ENCODE measurements at regions not wholly inside any gene's neighbourhood (a gene's known extent, or its start where the extent isn't known, plus 50 kb on each side); places are given as distances from the start of the nearest gene placed in this dataset.

DNA sequence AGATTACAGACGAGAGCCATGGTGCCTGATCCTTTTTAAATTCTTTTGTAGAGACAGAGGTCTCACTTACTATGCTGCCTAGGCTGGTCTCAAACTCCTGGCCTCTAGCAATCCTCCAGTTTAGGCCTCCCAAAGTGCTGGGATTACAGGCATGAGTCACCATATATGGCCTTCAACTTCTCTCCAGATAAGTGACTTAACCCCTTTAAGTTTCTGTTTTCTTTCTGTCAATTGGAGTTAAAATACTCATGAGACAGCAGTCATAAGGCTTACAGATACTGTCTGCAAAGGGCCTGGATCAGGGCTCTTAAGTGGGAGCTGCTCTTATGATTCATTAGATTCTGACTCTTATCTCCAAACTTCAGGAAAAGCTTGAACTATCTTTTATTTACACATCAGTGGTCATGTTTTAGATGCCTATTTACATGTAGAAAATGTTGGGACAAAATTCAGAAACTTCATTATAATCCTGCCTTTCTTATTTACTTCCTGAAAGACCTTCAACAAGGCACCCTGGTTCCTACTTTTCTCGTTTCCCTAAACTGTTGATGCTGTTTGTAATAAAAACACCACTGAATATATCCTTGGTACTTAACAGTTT, 271.5 kb upstream of the TBX3 start:
- POLR2A ChIA-PET (ENCODE audit: partially characterized antibody) = no interaction called here
- TF ChIP-seq YY1 (IDR thresholded peaks at IDR 0.05; ENCODE audit: low read depth, low read length) (no peak), TEAD4 (IDR thresholded peaks at IDR 0.05; ENCODE audit: low read depth, low read length) (no peak)

More for the DNA sequence above, 271.5 kb upstream of the TBX3 start:
- Histone ChIP-seq H2BK15ac (ENCODE audit: low read length) (no peak overlapping the region), H3K23me2 (ENCODE audit: low read depth, low read length) (no peaks in the 10 kb centered on the region), H4K91ac (replicated peaks; ENCODE audit: insufficient read length, low read length) (no peak overlapping the region), H2BK20ac (ENCODE audit: low read length) (no peak overlapping the region), H3K27me3 (replicated peaks in 1 of 4; ENCODE audit: control insufficient read depth in 3 of 4, extremely low read depth in 1 of 4, insufficient read depth in 3 of 4, low read length in 3 of 4) (no peaks in the 10 kb centered on the region), H3K23ac (ENCODE audit: insufficient read length) (no peak overlapping the region), H4K5ac (ENCODE audit: insufficient read length, low read depth, low read length) (no peak overlapping the region), H3K36me3 (ENCODE audit: control insufficient read depth in 2 of 4, insufficient read depth in 4 of 4, low read length in 3 of 4) (no peaks in the 10 kb centered on the region), H2BK12ac (ENCODE audit: low read depth, low read length) (no peak overlapping the region), H3K4me1 (replicated peaks in 1 of 4; ENCODE audit: control insufficient read depth in 3 of 4, insufficient read depth in 4 of 4, low read length in 3 of 4) (no peaks in the 10 kb centered on the region; a peak in 1 of 7 replicates), H3K9me3 (ENCODE audit: insufficient read depth in 2 of 2, low read depth in 1 of 2, low read length in 1 of 2) (no peaks in the 10 kb centered on the region), H3K79me1 (ENCODE audit: low read depth, low read length) (no peaks in the 10 kb centered on the region), H3K27ac (ENCODE audit: low read depth, low read length) (no peak overlapping the region), H3K9ac (replicated peaks in 1 of 4; ENCODE audit: extremely low read depth in 1 of 4, low read depth in 3 of 4, low read length in 3 of 4) (no peak overlapping the region), H4K8ac (ENCODE audit: extremely low read depth, insufficient read depth, low read length) (no peak overlapping the region), H4K20me1 (replicated peaks in 1 of 2; ENCODE audit: control insufficient read depth in 1 of 2, insufficient read depth in 2 of 2, low read length in 2 of 2) (no peaks in the 10 kb centered on the region), H2AFZ (ENCODE audit: low read length) (no peak overlapping the region), H3K4ac (replicated peaks; ENCODE audit: insufficient read length, low read depth, low read length) (no peak overlapping the region), H3K79me2 (ENCODE audit: control insufficient read depth in 1 of 2, insufficient read depth in 2 of 2, low read length in 2 of 2) (no peaks in the 10 kb centered on the region), H2BK5ac (ENCODE audit: low read depth, low read length) (no peak overlapping the region), H3K14ac (ENCODE audit: insufficient read length) (no peak overlapping the region), H2AK5ac (ENCODE audit: low read depth, low read length) (no peak overlapping the region), H2BK120ac (replicated peaks; ENCODE audit: low read depth, low read length) (no peak overlapping the region), H3K18ac (ENCODE audit: extremely low read depth, low read length) (no peak overlapping the region), H3K4me3 (ENCODE audit: extremely low read depth in 1 of 4, insufficient read depth in 2 of 4, low read depth in 3 of 4, low read length in 4 of 4) (no peak overlapping the region), H3K4me2 (ENCODE audit: insufficient read depth in 1 of 2, low read depth in 2 of 2, low read length in 2 of 2) (no peak overlapping the region), H3K56ac (replicated peaks; ENCODE audit: insufficient read length, low read depth, low read length) (no peak overlapping the region)
- 95% methylated on average over 2 of the region's 2 CpGs; no CpG with 5 or more reads in 1 of the 2 experiments for WGBS, 2 experiments (ENCODE audit: extremely low coverage in 1 of 2, insufficient coverage in 1 of 2, insufficient read length in 1 of 2, insufficient replicate concordance in 2 of 2, low coverage in 1 of 2, low lambda C conversion rate in 2 of 2, missing lambda C conversion rate in 1 of 2)
- no peak for FAIRE-seq
- DNase-seq (ENCODE audit: low read depth in 1 of 2, low spot score in 2 of 2) = no peak
- CTCF ChIA-PET (ENCODE audit: partially characterized antibody) = no interaction called here

Measured in H1 (cell line).